ENCODE measurements at regions not wholly inside any gene's neighbourhood (a gene's known extent, or its start where the extent isn't known, plus 50 kb on each side); places are given as distances from the start of the nearest gene placed in this dataset.

DNA sequence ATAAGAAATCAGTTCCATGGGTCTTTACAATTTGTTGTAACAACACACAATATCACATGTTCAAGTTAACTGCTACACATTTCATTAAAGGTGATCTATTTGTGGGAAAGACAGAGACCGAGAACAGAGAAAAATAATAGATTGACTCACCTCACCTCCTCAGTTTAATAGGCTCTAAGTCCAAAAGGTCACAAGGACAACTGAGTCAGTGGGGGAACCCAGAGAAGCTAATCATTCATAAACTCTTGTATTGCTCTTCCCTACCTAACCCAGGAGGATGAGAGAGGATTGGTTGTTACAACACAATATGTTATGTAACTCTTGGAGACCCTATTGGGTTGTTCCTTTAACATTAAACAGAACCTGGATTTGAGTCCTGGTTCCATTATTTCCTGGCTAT is 72.2 kb upstream of the CRY1 start:
- H3K27me3 Mint-ChIP-seq = peaks cover 14 to 17% of the 10 kb centered on the region in 2 donors

GRCh38 chr12:107167756-107168155 is 74.4 kb upstream of the CRY1 start:
- CTCF ChIA-PET (ENCODE audit: partially characterized antibody) = no interaction called here
- Mint-ChIP-seq H3K27ac (no peak overlapping the region), H3K36me3 (no peaks in the 10 kb centered on the region), H3K4me3 (no peak overlapping the region), H3K27me3 (peaks cover 8 to 12% of the 10 kb centered on the region in 2 donors), H3K9me3 (no peaks in the 10 kb centered on the region), H3K4me1 (no peaks in the 10 kb centered on the region)
- H3K9me3 ChIP-seq (ENCODE audit: control insufficient read depth in 1 of 2, low read length in 2 of 2) = no peaks in the 10 kb centered on the region
- H3K36me3 ChIP-seq (ENCODE audit: insufficient read depth, low read length) = no peaks in the 10 kb centered on the region
- no peak overlapping the region for H3K4me3 ChIP-seq (ENCODE audit: low read length in 2 of 2)
- no peak for DNase-seq
- no peak overlapping the region for H3K27ac ChIP-seq (ENCODE audit: low read depth, low read length)
- H3K4me1 ChIP-seq (ENCODE audit: insufficient read depth, low read length) = no peaks in the 10 kb centered on the region
- POLR2A ChIA-PET (ENCODE audit: partially characterized antibody) = no interaction called here
- H3K27me3 ChIP-seq (ENCODE audit: insufficient read depth, low read length) = no peaks in the 10 kb centered on the region
- intact Hi-C loops (cut with micrococcal nuclease) = no loop called here

More for the DNA sequence above, 72.2 kb upstream of the CRY1 start:
- intact Hi-C loops (cut with micrococcal nuclease) = no loop called here
- H3K36me3 ChIP-seq (ENCODE audit: insufficient read depth, low read length) = no peaks in the 10 kb centered on the region
- H3K9me3 ChIP-seq (ENCODE audit: control insufficient read depth in 1 of 2, low read length in 2 of 2) = no peaks in the 10 kb centered on the region
- H3K27me3 ChIP-seq (ENCODE audit: insufficient read depth, low read length) = no peaks in the 10 kb centered on the region
- no peak overlapping the region for H3K27ac Mint-ChIP-seq
- CTCF ChIA-PET (ENCODE audit: partially characterized antibody) = no interaction called here
- no peak for DNase-seq
- no peak overlapping the region for H3K4me3 ChIP-seq (ENCODE audit: low read length in 2 of 2)
- no peak overlapping the region for H3K4me3 Mint-ChIP-seq
- no peaks in the 10 kb centered on the region for H3K4me1 ChIP-seq (ENCODE audit: insufficient read depth, low read length)
- H3K36me3 Mint-ChIP-seq = no peaks in the 10 kb centered on the region
- H3K9me3 Mint-ChIP-seq = no peaks in the 10 kb centered on the region
- H3K27ac ChIP-seq (ENCODE audit: low read depth, low read length) = no peak overlapping the region
- no peaks in the 10 kb centered on the region for H3K4me1 Mint-ChIP-seq
- POLR2A ChIA-PET (ENCODE audit: partially characterized antibody) = no interaction called here

DNA sequence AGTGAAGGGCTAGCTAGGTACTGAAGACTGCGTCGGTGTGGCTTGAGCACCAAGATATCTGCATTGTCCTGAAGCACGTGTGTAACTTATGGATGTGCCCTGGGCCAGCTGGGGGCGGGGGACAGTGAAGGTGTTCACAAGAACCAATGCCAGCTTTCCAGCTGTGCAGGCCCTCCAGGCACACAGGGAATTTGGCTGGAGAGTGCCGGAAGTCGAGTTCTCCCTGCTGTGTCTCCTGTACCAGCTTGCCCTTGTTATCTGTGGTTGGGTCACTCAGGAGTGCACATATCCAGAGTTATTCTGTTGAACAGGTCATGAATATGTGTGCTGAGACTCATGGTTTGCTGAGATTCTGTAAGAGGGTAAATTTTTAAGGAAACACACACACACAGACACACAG is 75.9 kb upstream of the CRY1 start:
- Histone ChIP-seq H3K27ac (ENCODE audit: low read depth, low read length) (no peak overlapping the region), H3K4me3 (ENCODE audit: low read length in 2 of 2) (no peak overlapping the region), H3K9me3 (ENCODE audit: control insufficient read depth in 1 of 2, low read length in 2 of 2) (no peaks in the 10 kb centered on the region), H3K27me3 (ENCODE audit: insufficient read depth, low read length) (no peaks in the 10 kb centered on the region), H3K36me3 (ENCODE audit: insufficient read depth, low read length) (no peaks in the 10 kb centered on the region), H3K4me1 (ENCODE audit: insufficient read depth, low read length) (no peaks in the 10 kb centered on the region)
- no peak for DNase-seq
- CTCF ChIA-PET (ENCODE audit: partially characterized antibody) = no interaction called here
- no peaks in the 10 kb centered on the region for H3K36me3 Mint-ChIP-seq
- no peak overlapping the region for H3K27ac Mint-ChIP-seq
- no peak overlapping the region for H3K4me3 Mint-ChIP-seq
- intact Hi-C loops (cut with micrococcal nuclease) = no loop called here
- H3K9me3 Mint-ChIP-seq = no peaks in the 10 kb centered on the region
- POLR2A ChIA-PET (ENCODE audit: partially characterized antibody) = no interaction called here
- H3K27me3 Mint-ChIP-seq = peaks cover 9 to 14% of the 10 kb centered on the region in 2 donors
- H3K4me1 Mint-ChIP-seq = no peaks in the 10 kb centered on the region

DNA sequence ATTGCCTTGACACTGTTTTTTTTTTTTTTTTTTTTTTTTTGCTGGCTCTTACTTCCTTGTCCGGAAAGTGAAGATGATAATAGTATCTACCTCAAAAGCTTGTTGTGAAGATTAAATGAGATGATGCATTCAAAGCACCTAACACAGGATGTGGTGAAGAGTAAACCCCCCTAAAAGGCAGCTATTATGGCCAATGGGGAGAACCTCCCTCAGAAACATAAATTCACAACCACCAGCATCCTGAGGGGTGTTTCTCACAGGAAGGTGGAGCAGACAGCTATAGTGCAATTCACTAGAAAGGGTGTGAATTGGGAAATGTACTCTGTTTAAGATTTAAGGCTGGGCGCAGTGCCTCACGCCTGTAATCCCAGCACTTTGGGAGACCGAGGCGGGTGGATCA is 85.4 kb upstream of the CRY1 start:
- intact Hi-C loops (cut with micrococcal nuclease) = no loop called here
- Histone ChIP-seq H3K36me3 (ENCODE audit: insufficient read depth, low read length) (no peaks in the 10 kb centered on the region), H3K4me3 (ENCODE audit: low read length in 2 of 2) (no peak overlapping the region), H3K27me3 (ENCODE audit: insufficient read depth, low read length) (no peaks in the 10 kb centered on the region), H3K4me1 (ENCODE audit: insufficient read depth, low read length) (no peaks in the 10 kb centered on the region), H3K27ac (ENCODE audit: low read depth, low read length) (no peak overlapping the region), H3K9me3 (ENCODE audit: control insufficient read depth in 1 of 2, low read length in 2 of 2) (no peaks in the 10 kb centered on the region)
- Mint-ChIP-seq H3K27ac (no peak overlapping the region), H3K36me3 (no peaks in the 10 kb centered on the region), H3K9me3 (peaks cover 0 to 4% (median 0%) of the 10 kb centered on the region in 8 donors), H3K4me1 (peaks cover 0 to 5% (median 2%) of the 10 kb centered on the region in 4 donors), H3K4me3 (no peak overlapping the region), H3K27me3 (peaks cover 7 to 13% of the 10 kb centered on the region in 2 donors)
- DNase-seq = peak in 3 of 5 donors; percentile 0 to 25 (median 22)
- ChIA-PET CTCF (ENCODE audit: partially characterized antibody) (interaction anchor here (1.1 kb wide), 1 partner anchor 228 kb away, joined by 3 read pairs; no protein-coding TSS in a partner anchor), POLR2A (ENCODE audit: partially characterized antibody) (no interaction called here)

DNA sequence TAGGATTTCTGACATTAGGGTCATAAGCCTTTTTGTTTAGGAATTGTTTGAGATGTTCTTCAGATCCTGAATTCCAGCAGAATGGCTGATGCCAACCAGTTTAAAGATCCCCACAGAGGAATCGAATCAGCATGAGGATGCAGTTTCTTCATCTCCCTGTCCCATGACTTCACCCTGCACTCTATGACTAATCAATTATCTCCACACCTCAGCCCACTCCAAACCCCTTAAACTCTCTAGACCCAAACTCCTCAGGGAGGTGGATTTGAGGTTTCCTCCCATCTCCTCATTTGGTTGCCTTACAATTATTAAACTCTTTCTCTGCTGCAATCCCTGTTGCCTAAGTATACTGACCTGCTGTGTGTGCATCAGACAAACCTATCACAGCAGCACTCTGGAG is 86.5 kb upstream of the CRY1 start:
- Histone ChIP-seq H3K4me1 (ENCODE audit: insufficient read depth, low read length) (no peaks in the 10 kb centered on the region), H3K36me3 (ENCODE audit: insufficient read depth, low read length) (no peaks in the 10 kb centered on the region), H3K4me3 (ENCODE audit: low read length in 2 of 2) (no peak overlapping the region), H3K27ac (ENCODE audit: low read depth, low read length) (no peak overlapping the region), H3K9me3 (ENCODE audit: control insufficient read depth in 1 of 2, low read length in 2 of 2) (no peaks in the 10 kb centered on the region), H3K27me3 (ENCODE audit: insufficient read depth, low read length) (no peaks in the 10 kb centered on the region)
- POLR2A ChIA-PET (ENCODE audit: partially characterized antibody) = no interaction called here
- H3K27ac Mint-ChIP-seq = peak overlapping the region in 1 of 7 donors; percentile 48
- intact Hi-C loops (cut with micrococcal nuclease) = no loop called here
- H3K36me3 Mint-ChIP-seq = no peaks in the 10 kb centered on the region
- DNase-seq = no peak
- peaks cover 14 to 21% of the 10 kb centered on the region in 2 donors for H3K27me3 Mint-ChIP-seq
- peaks cover 0 to 11% (median 3%) of the 10 kb centered on the region in 8 donors for H3K9me3 Mint-ChIP-seq
- CTCF ChIA-PET (ENCODE audit: partially characterized antibody) = no interaction called here
- H3K4me1 Mint-ChIP-seq = peaks cover 0 to 5% (median 2%) of the 10 kb centered on the region in 4 donors
- H3K4me3 Mint-ChIP-seq = no peak overlapping the region

DNA sequence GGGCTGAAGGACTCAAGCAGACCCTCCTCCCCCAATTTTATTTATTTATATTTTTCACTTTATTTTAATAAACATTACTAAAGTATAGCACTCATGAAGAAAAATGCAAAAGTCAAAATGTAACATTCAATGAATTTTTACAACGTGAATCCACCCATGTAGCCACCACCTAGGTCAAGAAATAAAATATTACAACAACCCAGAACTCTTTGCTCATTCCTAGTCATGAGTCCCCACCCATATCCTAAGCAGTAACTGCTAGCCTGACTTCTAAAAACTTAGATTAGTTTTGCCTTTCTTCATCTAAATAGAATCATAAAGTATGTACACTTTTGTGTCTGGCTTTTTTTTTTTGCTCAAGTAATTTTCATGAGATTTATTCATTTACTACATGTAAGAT is 86.9 kb upstream of the CRY1 start:
- Mint-ChIP-seq H3K4me3 (no peak overlapping the region), H3K4me1 (peaks cover 0 to 5% (median 2%) of the 10 kb centered on the region in 4 donors), H3K9me3 (peaks cover 0 to 15% (median 5%) of the 10 kb centered on the region in 8 donors), H3K36me3 (no peaks in the 10 kb centered on the region), H3K27ac (no peak overlapping the region), H3K27me3 (peaks cover 14 to 21% of the 10 kb centered on the region in 2 donors)
- H3K4me1 ChIP-seq (ENCODE audit: insufficient read depth, low read length) = no peaks in the 10 kb centered on the region
- H3K36me3 ChIP-seq (ENCODE audit: insufficient read depth, low read length) = no peaks in the 10 kb centered on the region
- intact Hi-C loops (cut with micrococcal nuclease) = no loop called here
- DNase-seq = no peak
- no peaks in the 10 kb centered on the region for H3K27me3 ChIP-seq (ENCODE audit: insufficient read depth, low read length)
- ChIA-PET CTCF (ENCODE audit: partially characterized antibody) (no interaction called here), POLR2A (ENCODE audit: partially characterized antibody) (no interaction called here)
- no peaks in the 10 kb centered on the region for H3K9me3 ChIP-seq (ENCODE audit: control insufficient read depth in 1 of 2, low read length in 2 of 2)
- H3K4me3 ChIP-seq (ENCODE audit: low read length in 2 of 2) = no peak overlapping the region
- H3K27ac ChIP-seq (ENCODE audit: low read depth, low read length) = no peak overlapping the region

GRCh38 chr12:107184359-107184930 is 91.1 kb upstream of the CRY1 start:
- H3K4me3 Mint-ChIP-seq = no peak overlapping the region
- peaks cover 0 to 2% (median 0%) of the 10 kb centered on the region in 4 donors for H3K4me1 Mint-ChIP-seq
- H3K27me3 Mint-ChIP-seq = peaks cover 19 to 24% of the 10 kb centered on the region in 2 donors
- H3K36me3 Mint-ChIP-seq = no peaks in the 10 kb centered on the region
- Histone ChIP-seq H3K27ac (ENCODE audit: low read depth, low read length) (no peak overlapping the region), H3K36me3 (ENCODE audit: insufficient read depth, low read length) (no peaks in the 10 kb centered on the region), H3K4me1 (ENCODE audit: insufficient read depth, low read length) (no peaks in the 10 kb centered on the region), H3K9me3 (ENCODE audit: control insufficient read depth in 1 of 2, low read length in 2 of 2) (no peaks in the 10 kb centered on the region), H3K27me3 (ENCODE audit: insufficient read depth, low read length) (no peaks in the 10 kb centered on the region), H3K4me3 (ENCODE audit: low read length in 2 of 2) (no peak overlapping the region)
- H3K9me3 Mint-ChIP-seq = peaks cover 0 to 24% (median 9%) of the 10 kb centered on the region in 8 donors
- intact Hi-C loops (cut with micrococcal nuclease) = no loop called here
- DNase-seq = no peak
- ChIA-PET POLR2A (ENCODE audit: partially characterized antibody) (no interaction called here), CTCF (ENCODE audit: partially characterized antibody) (no interaction called here)
- H3K27ac Mint-ChIP-seq = no peak overlapping the region

DNA sequence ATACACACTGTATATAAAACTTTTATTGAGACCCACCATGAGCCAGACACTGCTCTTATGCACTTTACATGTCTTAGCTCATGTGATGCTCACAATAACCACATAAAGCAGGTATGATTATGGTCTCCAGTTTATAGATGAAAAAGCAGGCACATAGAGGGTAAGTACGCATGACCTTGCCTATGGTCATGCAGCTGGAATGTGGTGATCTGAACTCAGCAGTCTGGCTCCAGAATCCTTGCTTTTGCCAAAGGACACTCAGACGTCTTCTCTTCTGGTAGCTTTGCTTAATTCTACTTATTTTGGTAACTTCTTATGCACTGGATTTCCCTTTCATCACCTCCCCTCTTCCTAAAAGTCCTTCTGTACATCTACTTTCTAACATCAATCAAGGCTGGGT is 103.3 kb upstream of the CRY1 start:
- H3K4me3 ChIP-seq (ENCODE audit: low read length in 2 of 2) = no peak overlapping the region
- H3K4me1 ChIP-seq (ENCODE audit: insufficient read depth, low read length) = no peaks in the 10 kb centered on the region
- H3K9me3 ChIP-seq (ENCODE audit: control insufficient read depth in 1 of 2, low read length in 2 of 2) = no peaks in the 10 kb centered on the region
- DNase-seq = no peak
- ChIA-PET POLR2A (ENCODE audit: partially characterized antibody) (no interaction called here), CTCF (ENCODE audit: partially characterized antibody) (no interaction called here)
- Mint-ChIP-seq H3K4me3 (no peak overlapping the region), H3K4me1 (no peaks in the 10 kb centered on the region), H3K9me3 (peaks cover 0 to 9% (median 5%) of the 10 kb centered on the region in 8 donors), H3K27me3 (peaks cover 4 to 8% of the 10 kb centered on the region in 2 donors), H3K36me3 (no peaks in the 10 kb centered on the region), H3K27ac (no peak overlapping the region)
- no peaks in the 10 kb centered on the region for H3K36me3 ChIP-seq (ENCODE audit: insufficient read depth, low read length)
- intact Hi-C loops (cut with micrococcal nuclease) = no loop called here
- no peak overlapping the region for H3K27ac ChIP-seq (ENCODE audit: low read depth, low read length)
- no peaks in the 10 kb centered on the region for H3K27me3 ChIP-seq (ENCODE audit: insufficient read depth, low read length)
